HG03442 (cell line): ENCODE measurements at regions not wholly inside any gene's neighbourhood (a gene's known extent, or its start where the extent isn't known, plus 50 kb on each side); places are given as distances from the start of the nearest gene placed in this dataset.
A peak's percentile ranks its signal among the peaks of the same experiment; 100 is the strongest.
"Not testable (repeated sequence)": the region's sequence is repeated elsewhere in the genome, so short reads cannot be mapped to it uniquely, and the experiment has no call there.

ENCODE experiments used
- ATAC-seq: cut with Tn5 transposase; IDR thresholded peaks from one replicate; pipeline ENCODE4 v1.9.1; 2021; ENCODE audit warnings: mild to moderate bottlenecking, moderate library complexity; ENCODE audit not compliant: unreplicated experiment

DNA sequence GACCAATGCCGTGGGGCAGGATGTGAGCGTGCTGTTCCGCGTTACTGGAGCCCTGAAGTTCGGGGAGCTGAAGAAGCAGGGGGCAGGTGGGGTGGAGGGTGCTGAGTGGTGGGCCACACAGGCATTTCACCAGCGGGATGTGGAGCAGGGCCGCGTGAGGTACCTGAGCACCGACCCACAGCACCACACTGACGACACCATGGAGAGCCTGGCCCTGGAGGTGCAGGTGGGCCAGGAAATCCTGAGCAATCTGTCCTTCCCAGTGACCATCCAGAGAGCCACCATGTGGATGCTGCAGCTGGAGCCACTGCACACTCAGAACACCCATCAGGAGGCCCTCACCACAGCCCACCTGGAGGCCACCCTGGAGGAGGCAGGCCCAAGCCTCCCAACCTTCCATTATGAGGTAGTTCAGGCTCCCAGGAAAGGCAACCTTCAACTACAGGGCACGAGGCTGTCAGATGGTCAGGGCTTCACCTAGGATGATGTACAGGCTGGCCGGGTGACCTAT, 179.6 kb downstream of the TBC1D2B start:
- ATAC-seq, result no peak

DNA sequence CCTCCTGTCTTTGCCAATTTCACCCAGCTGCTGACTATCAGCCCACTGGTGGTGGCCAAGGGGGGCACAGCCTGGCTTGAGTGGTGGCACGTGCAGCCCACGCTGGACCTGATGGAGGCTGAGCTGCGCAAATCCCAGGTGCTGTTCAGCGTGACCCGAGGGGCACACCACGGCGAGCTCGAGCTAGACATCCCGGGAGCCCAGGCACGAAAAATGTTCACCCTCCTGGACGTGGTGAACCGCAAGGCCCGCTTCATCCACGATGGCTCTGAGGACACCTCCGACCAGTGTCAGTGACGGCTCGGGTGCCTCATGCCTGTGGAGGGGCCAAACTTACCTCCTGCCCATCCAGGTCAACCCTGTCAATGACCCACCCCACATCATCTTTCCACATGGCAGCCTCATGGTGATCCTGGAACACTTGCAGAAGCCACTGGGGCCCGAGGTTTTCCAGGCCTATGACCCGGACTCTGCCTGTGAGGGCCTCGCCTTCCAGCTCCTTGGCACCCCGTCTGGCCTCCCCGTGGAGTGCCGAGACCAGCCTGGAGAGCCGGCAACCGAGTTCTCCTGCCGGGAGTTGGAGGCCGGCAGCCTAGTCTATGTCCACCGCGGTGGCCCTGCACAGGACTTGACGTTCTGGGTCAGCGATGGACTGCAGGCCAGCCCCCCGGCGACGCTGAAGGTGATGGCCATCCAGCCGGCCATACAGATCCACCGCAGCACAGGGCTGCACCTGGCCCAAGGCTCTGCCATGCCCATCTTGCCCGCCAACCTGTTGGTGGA, 180.2 kb downstream of the TBC1D2B start:
- ATAC-seq, result not testable (repeated sequence)

DNA sequence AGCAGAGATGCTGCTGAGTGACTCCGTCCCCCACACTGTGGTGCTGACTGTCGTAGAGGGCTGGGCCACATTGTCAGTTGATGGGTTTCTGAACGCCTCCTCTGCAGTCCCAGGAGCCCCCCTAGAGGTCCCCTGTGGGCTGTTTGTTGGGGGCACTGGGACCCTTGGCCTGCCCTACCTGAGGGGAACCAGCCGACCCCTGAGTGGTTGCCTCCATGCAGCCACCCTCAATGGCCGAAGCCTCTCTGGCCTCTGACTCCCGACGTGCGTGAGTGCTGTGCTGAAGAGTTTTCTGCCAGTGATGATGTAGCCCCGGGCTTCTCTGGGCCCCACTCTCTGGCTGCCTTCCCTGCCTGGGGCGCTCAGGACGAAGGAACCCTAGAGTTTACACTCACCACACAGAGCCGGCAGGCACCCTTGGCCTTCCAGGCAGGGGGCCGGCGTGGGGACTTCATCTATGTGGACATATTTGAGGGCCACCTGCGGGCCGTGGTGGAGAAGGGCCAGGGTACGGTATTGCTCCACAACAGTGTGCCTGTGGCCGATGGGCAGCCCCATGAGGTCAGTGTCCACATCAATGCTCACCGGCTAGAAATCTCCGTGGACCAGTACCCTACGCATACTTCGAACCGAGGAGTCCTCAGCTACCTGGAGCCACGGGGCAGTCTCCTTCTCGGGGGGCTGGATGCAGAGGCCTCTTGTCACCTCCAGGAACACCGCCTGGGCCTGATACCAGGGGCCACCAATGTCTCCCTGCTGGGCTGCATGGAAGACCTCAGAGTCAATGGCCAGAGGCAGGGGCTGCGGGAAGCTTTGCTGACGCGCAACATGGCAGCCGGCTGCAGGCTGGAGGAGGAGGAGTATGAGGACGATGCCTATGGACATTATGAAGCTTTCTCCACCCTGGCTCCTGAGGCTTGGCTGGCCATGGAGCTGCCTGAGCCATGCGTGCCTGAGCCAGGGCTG, 181.1 kb downstream of the TBC1D2B start:
- not testable (repeated sequence) for ATAC-seq

DNA sequence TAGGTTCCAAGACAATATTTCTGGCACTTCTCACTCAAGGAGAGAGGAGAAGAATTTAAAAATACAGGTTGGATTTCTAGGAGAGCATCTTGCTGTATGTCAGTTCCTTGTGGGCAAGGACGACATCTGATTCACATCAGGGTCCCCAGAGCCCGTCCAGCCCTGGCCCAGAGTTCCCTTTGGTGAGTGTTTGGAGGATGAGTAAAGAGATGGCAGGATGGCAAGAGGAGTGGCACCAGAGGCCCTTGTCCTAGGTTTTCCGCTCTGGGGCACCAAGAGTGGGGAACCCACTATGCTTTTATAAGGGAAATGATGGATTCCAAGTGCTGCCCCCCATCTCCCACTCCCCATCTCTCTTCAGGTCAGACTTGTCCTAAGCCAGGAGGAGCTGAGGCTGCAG, 181.8 kb downstream of the TBC1D2B start:
- no peak for ATAC-seq

DNA sequence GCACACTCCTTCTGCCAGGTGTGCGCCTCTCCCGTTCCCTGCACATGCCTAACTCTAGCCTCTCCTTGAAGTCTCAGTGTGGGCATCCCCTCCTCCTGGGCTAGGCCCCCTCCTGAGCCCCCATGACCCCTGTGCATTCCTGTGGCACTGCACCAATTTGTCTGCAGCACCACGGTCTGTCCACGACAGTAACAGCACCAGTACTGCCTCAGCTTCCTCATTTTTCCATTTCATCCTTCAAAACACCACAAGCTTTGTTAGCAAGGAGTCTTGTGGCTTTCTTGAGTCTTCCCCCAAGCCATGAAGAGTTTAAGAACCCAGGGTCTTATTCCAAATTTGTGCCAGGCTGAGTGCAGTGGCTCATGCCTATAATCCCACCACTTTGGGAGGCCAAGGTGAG, 182.4 kb downstream of the TBC1D2B start:
- not testable (repeated sequence) for ATAC-seq

DNA sequence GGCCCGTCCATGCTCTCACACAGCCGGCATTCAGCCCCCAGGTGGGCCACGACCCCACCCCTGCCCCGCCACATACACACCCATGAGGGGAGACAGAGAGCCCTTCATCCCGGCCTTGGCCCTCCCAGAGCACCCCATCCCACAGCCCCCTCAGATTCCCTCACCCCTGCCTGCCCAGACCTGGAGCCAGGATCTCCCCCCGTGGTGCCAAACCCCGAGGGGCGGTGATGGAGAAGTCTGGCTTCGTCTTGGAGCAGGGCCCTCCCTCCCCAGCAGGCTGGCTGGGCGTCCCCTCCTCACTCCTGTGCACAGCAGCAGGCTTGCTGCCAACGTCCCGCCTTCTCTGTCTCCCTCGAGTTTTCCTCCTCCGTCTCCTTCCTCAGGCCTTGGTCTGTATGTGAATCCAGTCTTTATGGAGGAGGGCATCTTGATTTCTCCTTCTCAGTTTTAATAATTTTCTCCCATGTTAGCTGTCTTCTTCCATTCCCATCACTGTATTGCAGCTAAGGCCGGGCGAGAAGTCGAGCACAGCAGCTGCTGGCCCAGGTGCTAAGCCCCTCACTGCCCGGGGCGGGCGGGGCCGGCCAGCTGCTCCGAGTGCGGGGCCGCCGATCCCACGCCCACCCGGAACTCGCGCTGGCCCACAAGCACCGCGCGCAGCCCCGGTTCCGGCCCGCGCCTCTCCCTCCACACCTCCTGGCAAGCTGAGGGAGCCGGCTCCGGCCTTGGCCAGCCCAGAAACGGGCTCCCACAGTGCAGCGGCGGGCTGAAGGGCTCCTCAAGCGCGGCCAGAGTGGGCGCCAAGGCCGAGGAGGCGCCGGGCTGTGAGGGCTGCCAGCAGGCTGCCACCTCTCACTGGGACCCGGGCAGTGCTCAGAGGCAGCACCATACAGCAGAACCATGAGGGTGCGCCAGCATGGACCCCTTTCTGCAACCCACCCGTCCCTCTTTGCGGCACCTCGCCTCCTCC, 183.6 kb downstream of the TBC1D2B start:
- ATAC-seq, result not testable (repeated sequence)

DNA sequence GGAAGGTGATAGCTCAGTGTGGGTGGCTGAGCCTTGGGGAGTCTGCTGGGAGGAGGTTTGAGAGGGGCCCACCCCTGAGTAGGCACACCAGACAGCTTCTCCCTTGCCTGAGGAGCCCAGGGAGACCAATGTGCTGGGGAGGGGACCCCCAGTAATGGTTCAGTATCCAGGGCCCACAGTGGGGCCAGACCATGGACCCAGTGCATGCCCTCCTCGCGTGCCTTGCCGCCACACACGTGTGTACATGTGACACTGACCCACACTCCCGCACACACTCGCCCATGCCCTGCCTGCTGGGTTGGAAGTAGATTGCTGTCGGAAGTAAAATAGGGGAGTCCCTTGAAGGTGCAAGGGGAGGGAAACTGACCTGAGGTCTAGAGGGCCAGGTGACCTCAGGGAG, 184.3 kb downstream of the TBC1D2B start:
- ATAC-seq, result not testable (repeated sequence)

DNA sequence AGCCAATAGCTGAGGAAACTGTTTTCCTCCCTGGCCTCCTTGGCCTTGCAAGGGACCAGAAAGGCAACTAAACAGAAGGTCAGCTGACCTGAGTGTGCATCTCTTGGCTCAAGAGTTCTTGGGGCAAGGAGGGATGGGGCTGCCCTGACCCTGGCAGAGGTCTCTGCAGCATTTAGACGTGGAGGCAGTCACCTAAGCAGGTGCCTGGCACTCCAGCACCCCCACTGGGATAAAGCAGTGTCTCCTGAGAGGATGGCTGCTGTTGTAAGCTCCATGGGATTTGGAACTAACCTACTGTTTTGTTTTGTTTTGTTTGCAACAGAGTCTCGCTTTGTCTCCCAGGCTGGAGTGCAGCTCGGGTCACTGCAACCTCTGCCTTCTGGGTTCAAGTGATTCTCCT, 185.2 kb downstream of the TBC1D2B start:
- ATAC-seq, result no peak

DNA sequence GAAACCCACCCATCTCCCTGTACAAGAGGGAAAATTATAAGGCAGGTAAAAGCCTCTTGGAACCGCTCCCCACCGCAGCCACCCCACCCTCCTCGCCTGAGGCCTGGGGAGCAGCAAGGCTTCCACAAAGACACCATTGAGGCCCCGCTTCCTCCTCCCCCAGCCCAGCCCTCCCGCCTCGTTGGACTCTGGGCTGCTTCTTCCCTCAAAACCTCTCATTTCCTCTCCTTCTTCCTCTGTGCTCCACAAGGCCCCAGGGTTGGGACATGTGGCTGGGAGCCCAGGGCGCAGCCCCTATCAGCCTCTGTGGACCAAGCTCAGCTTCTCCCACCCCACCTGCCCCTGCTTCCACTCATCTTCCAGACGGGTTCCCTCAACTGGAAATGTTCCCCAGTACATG, 185.6 kb downstream of the TBC1D2B start:
- ATAC-seq, result not testable (repeated sequence)

DNA sequence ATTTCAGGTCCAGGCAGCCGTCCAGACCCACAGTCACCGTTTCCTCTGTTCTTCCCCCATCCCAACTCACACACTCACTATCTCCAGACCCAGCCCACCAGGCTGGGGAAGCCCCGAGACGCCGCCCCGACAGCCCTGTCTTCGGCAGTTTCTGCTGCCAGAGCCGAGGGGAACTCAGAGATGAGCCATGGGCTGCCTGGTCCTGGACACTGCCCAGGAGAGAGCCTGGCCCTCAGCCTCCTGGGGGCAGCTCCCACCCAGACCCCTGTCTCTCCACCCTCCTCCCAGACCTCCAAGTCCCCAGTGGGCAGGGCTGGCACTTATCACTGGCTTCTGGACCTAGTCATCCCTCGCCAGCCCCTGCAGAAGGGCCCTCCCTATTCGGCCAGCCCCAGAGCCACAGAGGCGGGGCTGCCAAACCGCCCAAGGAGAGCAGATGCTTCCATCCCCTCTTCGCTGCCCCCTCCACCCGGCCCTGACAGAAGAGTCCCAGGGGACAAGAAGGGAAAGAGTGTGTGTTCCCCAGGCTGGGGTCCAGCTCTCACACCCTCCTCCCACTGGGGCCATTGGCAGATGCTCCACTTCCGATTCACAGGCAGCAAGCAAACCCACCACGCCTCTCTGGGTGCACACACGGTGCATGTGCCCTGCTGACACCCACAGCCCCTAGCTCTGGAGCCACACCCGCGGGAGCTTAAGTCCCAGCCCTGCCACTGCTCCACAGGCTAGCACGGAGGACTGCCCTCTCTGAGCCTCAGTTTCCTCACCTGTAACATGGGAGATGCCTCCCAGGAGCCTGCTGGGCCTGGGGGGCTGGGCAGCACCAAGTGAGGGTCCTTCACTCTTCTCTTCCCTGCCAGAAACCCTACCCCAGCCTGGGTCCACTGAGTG, 186.4 kb downstream of the TBC1D2B start:
- ATAC-seq, result peak; percentile 37

DNA sequence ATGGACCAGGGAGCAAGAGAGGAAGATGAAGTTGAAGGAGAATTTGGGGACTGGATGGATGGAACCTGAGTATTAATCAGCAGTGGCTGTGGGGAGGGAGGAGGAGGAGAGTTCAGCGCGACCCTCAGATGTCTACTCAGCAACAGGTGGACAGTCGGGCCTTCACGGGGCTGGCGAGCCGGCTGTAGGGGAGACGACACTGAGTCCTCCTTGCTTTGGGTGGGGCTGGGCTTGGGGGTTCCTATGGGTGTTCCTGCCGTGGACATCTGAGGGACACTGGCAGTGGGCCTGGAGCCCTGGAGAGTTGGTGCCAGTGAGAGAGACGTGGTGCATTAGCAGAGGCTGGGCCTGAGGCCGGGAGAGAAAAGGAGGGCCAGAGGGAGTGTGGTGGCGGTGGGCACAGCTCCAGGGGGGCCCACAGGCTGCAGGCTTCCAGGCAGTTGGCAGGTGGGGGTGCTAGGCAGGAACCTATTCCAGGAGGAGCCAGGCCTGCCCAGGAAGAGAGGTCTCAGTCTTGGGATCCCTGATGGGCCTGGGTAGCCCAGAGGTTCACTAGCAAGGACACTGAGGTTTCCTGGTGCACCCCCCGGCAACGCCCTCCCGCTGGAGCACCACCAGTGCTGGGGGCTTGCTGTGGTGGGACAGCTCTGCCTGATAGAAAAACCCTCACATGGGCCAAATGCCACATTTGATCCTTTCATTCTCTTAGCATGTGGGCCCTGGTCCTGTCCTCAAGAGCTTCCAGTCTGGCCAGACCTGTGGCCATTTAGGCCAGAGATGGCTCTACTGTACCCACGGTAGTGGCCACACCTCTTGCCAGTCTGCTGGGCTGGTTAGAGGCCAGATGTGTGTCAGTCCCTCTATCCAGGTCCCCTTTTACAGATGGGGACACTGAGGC, 187.4 kb downstream of the TBC1D2B start:
- ATAC-seq, result not testable (repeated sequence)

DNA sequence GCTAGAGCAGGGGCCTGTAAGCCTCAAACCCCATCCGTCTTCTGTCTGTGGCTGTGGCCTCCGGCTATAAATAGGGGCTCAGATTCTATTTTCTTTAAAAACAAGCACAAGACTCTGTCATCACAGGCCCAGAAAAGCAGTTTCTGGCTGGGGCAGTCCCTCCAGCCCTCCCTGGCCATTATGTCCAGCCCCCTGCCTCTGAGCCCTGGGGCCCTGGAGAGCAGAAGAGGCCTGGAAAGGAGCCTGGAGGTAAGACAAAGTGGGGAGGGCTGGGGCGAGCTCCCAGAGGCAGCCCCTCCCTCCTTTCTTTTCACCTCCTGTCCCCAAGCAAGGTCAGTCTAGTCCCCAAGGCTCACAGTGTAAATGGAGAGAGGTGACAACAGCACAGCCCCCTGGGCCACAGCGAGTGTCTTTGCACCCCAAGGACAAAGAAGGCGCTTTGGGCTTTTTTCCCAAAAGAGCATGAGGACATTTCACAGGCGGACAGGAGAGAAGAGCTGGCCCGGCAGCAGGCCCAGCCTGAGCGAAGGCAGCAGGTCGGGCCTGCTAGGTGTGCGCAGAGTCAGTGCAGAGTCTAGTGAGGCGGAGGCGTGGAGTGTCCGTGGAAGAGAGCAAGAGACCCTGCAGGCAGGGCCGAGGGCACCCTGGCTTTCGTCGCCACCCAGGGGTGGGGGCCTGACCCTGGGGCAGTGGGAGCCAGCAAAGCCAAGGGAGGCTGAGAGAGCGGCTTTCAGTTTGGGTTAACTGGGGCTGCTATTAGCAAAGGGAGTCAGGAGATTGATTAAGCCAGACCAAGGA, 188.3 kb downstream of the TBC1D2B start:
- no peak for ATAC-seq

DNA sequence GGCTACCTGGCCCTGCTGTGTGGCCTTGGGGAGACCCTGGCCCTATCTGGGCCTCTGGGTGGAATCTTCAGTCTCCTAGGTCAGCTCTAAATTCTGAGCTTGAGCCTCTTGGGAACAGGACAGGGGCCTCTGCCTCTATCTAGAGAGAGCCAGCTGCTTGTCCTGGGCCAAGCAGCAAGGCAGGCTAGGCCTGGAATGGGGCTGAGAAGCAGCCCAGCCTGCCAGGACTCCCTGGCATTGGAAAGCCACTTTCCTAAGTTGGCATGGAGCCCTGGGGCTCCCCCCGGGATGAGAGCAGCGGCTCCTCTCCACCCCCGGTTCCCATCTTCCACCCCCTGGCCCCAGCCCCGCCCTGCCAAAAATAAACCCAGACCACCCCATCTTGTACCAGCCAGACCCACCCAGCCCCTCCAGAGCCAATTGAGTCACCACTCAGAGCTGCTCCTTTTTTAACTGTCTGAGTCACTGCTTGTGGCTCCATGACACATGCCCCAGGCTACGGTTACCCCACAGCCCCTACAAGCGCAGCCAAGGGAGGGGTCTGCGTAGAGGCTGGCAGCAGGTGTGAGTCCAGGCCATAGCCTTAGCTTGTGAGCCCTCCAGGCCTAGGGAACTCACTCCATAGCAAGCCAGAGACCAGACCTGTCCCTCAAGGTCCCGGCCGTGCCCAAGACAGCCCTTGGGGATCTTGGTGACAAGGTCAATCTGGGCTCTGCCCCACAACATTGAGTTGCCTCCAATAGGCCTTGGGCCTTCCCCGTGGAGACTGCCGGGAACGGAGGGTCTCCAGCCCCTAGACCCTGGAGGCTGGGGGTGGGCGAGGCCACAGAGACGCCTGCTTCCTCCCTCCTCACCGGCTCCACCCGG, 189.7 kb downstream of the TBC1D2B start:
- not testable (repeated sequence) for ATAC-seq

DNA sequence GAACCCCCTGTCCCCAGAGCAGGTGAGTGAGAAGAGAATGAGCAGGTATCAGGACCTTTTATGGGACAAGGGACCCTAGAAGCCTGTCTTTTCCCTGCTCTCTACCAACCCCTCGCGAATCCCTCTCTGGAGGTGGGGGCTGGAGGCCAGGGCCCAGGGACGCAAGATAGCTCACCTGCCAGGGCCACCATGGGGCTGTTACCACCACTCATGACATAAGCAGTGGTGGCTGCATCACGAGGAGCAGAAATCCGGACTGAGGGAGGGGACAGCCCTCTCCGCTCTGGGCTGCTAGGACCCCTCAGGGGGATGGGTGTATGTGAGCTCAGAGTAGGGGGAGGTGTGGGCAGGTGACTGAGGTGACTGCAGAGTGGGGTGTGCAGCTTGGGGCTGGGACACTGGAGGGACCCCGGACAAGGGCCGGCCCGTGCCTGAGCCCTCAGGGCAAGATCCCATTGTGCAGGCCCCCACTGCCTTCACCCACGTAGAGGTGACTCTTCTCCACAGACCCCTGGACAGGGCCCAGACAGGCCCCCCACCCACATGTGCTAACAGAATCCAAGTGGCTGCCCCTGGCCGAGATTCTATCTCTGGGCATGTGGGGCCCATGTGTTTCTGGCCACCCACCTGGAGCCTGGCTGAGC, 190.6 kb downstream of the TBC1D2B start:
- no peak for ATAC-seq

DNA sequence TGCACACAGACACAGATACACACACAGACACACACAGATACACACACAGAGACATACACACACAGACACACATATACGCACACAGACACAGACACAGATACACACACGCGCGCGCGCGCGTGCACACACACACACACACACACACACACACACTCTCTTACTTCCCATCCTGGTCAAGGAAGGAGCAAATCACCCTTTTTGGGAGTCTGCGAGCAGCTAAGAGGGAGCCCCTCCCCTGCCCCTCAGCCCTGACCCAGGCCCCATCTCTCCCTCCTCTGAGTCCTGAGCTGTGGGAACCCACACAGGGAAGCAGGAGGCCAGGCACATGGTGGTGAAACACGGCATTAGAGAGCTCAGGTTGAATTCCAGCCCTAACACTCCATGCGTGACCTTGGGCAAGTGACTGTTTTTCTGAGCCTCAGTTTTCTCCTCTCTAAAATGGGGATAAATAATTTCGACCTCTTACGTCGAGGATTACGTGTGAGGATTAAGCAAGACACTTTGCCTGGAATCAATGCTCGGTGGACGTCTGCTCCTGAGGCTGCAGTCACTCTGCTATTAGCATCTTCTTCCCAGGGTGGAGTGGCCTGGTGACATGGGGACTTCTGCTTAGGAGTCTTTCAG, 191.5 kb downstream of the TBC1D2B start:
- not testable (repeated sequence) for ATAC-seq

DNA sequence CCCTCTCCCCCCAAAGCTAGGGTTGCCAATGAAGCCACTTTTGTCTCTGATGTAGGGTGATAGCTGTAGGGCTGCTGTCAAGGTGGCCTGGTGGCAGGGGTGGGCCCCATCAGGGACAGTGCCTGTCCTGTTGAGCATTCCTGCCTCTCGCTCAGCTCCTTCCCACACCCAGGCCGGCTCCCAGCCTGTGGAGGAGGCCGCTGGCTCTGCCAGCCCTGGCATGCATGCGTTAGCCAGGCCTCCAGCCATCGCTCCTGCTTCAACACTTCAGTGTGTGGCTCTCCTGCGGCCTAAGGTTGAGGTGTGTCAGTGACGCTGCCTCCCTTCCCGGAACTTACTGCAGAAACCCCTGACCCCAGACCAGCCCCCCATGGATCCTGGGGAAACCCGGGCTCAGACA, 194.5 kb downstream of the TBC1D2B start:
- not testable (repeated sequence) for ATAC-seq
